GM12891 (cell line): ENCODE measurements at regions not wholly inside any gene's neighbourhood (a gene's known extent, or its start where the extent isn't known, plus 50 kb on each side); places are given as distances from the start of the nearest gene placed in this dataset.

Experiments used
- DNase-seq: peaks from one replicate; pipeline ENCODE4 v3.0.0; 2011; ENCODE audit warnings: low spot score; ENCODE audit not compliant: insufficient read length
- FAIRE-seq: peaks from 2 replicates; lab custom pipeline; 2011; peaks lifted over from hg19 to GRCh38; lab: Jason Lieb, UNC
- PAX5 ChIP-seq: IDR thresholded peaks from 2 replicates; pipeline ENCODE4 v1.6.1; 2011; ENCODE audit warnings: low read length, moderate library complexity, mild to moderate bottlenecking; ENCODE audit not compliant: insufficient read depth, severe bottlenecking
- POLR2A ChIP-seq: IDR thresholded peaks from 2 replicates; pipeline ENCODE4 v1.6.1; 2011; ENCODE audit warnings: low read depth, low read length, control low read depth
- POLR2AphosphoS5 ChIP-seq: IDR thresholded peaks from 2 replicates; pipeline ENCODE4 v1.6.1; 2011; ENCODE audit warnings: low read depth, low read length, control low read depth
- POU2F2 ChIP-seq: IDR thresholded peaks from 2 replicates; pipeline ENCODE4 v1.6.1; 2011; ENCODE audit warnings: low read depth, mild to moderate bottlenecking, control low read depth, low read length, moderate library complexity
- SPI1 ChIP-seq: IDR thresholded peaks from 2 replicates; pipeline ENCODE4 v1.6.1; 2011; ENCODE audit warnings: low read depth, low read length, control low read depth
- TAF1 ChIP-seq: IDR thresholded peaks from 2 replicates; pipeline ENCODE4 v1.6.1; 2011; ENCODE audit warnings: low read depth, low read length, control low read depth

DNA sequence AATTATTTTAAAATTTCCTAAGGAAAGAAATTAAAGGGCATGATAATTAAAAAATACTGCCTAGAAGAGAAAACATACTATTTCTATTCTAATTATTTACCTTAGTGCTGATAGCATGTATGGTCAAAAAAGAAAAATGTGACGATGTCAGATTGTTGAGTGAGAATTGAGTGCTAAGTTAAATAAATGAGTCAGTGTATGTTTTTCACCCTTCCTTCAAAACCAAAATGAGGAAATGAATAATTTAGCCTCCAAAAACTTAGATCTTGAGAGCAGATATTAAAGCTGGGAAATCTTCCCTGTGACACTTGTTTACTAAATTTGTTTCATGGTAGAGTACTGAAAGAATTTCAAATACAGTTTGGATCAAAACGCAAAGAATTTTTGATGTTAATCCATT is 58.6 kb upstream of the NYAP2 start:
- no peak for FAIRE-seq
- DNase-seq, result no peak
- no peak for TF ChIP-seq POU2F2

DNA sequence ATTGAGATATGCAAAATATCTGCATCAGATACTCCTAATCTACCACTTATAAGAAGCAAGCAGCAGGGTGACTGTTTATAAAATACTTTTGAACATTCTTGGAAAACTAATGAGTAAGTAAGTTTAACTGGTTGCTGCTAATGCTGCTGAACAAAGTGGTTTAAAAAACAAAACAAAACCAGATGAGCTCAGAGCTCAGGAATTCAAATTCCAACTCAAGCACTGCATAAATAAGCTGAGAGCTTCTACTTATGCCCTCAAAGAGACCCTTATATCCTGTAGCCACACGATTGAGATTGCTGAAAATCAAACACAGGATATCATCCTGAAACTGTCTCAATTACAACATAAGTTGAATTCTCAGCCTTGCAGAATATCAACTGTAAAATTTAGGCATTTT is 62.3 kb upstream of the NYAP2 start:
- no peak for DNase-seq
- TF ChIP-seq POLR2AphosphoS5 (no peak), POU2F2 (no peak), POLR2A (no peak), PAX5 (no peak), SPI1 (no peak), TAF1 (no peak)
- no peak for FAIRE-seq

DNA sequence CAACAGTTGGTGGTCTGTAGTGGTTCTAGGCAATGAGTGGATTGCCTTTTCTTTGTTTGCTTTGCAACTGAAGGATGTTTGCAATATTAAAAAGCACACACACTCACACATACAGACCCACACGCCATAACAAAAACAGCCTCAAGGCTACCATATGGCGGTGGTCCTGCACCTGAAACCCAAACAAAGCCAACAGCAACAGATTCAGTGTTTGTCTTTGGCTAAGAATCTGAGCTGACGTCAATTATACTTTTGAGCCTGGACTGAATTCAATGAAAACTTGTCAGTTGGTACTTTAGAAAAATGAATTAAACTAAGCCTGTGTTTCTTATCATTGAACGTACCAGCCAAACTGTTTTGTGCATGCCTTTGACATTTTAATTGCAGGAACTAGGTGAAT is 65.0 kb upstream of the NYAP2 start:
- DNase-seq, result no peak
- no peak for FAIRE-seq
- TF ChIP-seq POLR2A, result no peak
- TF ChIP-seq POU2F2, result no peak
- no peak for TF ChIP-seq SPI1
- TF ChIP-seq PAX5, result no peak
- no peak for TF ChIP-seq TAF1
- no peak for TF ChIP-seq POLR2AphosphoS5

DNA sequence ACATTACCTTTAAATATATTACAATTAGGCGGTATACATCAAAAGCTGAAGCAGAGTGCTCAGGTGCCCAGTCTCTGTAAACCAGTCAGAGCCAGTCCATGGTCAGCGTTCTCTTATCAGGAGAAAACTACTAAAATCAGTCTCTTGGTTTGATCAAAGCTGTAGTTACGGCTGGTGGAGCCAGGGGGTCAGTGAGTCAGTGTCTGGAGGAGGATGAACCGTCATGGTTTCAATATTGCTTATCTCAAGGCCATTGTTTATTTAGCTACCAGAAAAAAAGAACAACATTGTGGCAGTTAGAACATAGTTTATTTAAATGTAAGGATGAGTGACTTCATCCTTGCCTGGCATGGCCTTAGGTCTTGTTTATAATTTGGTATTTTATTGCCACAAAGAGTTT is 71.3 kb upstream of the NYAP2 start:
- FAIRE-seq, result no peak
- no peak for TF ChIP-seq POLR2AphosphoS5
- no peak for TF ChIP-seq PAX5
- no peak for TF ChIP-seq SPI1
- TF ChIP-seq POU2F2, result no peak
- TF ChIP-seq TAF1, result no peak
- no peak for TF ChIP-seq POLR2A
- no peak for DNase-seq

DNA sequence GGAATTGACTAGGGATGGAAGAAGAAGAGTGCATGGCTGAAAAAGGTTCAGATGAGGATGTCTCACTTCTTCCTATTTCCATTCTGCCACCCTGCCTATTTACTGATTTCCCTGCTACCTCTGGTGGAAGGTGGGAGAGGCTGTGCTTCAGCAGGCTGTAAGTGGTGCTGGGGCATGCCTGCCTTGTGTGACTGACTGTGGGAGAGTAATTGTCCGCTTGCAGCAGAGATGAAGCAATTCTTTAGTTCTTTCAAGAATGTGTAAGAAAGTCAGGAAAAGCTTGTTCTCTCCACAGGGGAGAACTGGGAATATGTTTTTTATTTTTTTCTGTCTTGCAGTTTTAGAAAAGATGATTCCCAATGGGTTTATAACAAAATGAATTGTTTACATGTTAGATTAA is 72.5 kb upstream of the NYAP2 start:
- DNase-seq (no peak), FAIRE-seq (no peak)
- no peak for TF ChIP-seq POLR2A
- TF ChIP-seq POLR2AphosphoS5, result no peak

DNA sequence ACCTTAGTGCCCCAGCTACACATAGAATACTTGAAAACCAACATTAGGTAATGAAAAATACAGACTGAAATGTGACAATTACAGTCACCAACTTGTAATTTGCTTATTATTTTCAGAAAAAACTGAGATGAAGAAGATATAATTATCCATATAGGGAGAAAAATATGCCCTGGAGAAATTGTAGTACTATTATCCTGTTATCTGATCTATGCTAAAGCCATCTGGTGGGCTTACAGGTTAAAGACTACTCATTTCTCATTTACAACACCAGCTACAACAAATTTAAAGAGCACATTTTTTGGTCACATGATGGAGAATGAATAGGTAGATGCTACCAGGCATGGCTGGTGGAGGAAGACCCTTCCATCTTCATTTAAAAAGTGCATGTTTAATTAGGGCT is 79.6 kb upstream of the NYAP2 start:
- DNase-seq (no peak), FAIRE-seq (no peak)
- TF ChIP-seq TAF1 (no peak), POU2F2 (no peak), POLR2A (no peak)

DNA sequence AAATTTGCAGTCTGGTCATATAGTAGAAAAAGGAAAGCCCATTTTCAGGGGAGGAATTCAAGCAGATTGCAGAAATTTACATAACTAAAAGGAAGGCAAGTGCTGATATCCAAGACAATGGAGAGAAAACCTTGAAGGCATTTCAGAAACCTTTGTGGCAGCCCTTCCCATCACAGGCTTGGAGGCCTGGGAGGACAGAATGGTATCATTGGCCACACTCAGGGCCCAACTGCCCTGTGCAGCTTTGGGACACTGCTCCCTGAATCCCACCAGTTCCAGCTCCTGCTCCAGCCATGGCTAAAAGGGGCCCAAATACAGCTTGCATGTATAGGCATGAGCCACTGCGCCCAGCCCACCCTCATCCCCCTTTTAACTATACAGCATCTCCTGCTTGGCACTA is 81.1 kb upstream of the NYAP2 start:
- FAIRE-seq (no peak), DNase-seq (no peak)
- TF ChIP-seq TAF1 (no peak), PAX5 (no peak), POLR2A (no peak), POU2F2 (no peak), SPI1 (no peak), POLR2AphosphoS5 (no peak)

DNA sequence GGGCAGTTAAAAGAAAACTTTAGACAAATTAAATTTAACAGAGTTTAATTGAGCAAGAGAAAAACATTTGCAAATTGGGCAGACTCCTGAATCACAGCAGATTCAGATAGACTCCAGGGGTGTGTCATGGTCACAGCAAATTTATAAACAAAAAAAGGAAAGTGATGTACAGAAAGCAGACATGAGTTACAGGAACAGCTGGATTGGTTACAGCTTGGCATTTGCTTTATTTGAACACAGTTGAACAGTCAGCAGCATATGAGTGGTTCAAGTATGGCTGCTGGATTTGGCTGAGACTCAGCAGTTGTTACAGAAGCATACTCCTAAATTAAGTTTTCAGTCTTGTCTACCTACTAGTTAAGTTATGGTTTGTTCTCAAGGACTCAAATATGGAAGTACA is 82.3 kb upstream of the NYAP2 start:
- no peak for TF ChIP-seq TAF1
- TF ChIP-seq PAX5, result no peak
- no peak for TF ChIP-seq SPI1
- no peak for TF ChIP-seq POLR2AphosphoS5
- TF ChIP-seq POLR2A, result no peak
- no peak for TF ChIP-seq POU2F2
- DNase-seq, result no peak
- FAIRE-seq, result no peak

DNA sequence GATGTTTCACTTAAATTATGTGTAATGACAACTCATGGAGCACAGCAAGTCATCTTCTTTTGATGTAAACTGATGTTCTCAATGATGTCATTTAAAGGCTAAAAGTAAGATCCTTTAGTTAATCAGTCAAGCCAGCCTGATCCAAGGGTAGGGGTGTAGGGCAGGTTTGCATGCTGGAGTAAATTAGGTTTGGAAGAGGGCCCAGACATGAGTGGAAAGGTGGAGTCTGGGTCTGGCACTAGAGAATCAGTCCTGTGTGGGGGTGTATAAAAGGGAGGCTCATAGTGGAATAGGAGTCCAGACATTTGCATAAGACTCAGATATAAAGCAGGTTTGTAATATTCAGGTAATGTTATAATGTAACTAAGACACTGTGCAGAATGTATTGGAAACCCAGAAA is 88.8 kb upstream of the NYAP2 start:
- FAIRE-seq, result no peak
- no peak for DNase-seq
- no peak for TF ChIP-seq POLR2A
- no peak for TF ChIP-seq SPI1
- no peak for TF ChIP-seq TAF1
- TF ChIP-seq POLR2AphosphoS5, result no peak
- no peak for TF ChIP-seq PAX5
- no peak for TF ChIP-seq POU2F2

DNA sequence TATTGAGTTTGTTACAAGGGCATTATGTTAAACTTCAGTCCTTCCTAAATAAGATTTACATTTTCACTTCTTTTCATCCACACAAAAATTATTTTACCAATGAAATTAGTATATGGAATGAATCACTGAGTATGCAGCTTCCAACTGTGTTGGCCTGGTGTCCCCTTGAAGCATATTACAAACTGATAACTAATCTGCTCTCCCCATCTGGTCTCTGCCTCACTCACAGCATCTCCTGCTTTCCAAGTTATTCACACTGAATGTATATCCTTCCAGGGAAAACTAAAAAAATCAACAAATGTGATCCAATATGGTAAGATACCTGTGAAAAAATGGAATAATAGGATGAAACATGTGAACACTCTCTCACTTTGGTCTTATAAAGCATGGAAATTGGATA is 90.0 kb upstream of the NYAP2 start:
- no peak for FAIRE-seq

DNA sequence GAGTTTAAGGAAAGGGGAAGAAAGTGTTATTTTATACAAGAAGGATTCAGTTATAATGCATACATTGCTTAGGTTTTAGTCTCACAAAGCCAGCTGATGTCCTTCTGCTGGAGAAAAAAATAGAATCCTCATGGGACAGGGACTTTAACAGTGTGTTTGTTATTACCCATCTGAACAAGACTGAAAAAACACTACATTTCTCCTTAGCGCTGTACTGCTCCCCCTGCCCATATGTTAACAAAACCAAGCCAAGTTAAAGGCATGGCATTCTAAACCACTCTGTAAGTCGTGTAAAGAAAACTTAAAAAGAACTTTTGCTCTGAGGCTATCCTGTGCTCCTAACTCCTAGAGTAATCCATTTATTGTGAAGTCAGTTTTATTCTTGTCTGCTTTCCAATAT is 102.6 kb upstream of the NYAP2 start:
- no peak for FAIRE-seq
- TF ChIP-seq POLR2AphosphoS5, result no peak
- TF ChIP-seq PAX5, result no peak
- no peak for TF ChIP-seq TAF1
- TF ChIP-seq POU2F2, result no peak
- TF ChIP-seq POLR2A, result no peak
- no peak for TF ChIP-seq SPI1
- no peak for DNase-seq

More for the DNA sequence above, 90.0 kb upstream of the NYAP2 start:
- TF ChIP-seq POLR2AphosphoS5, result no peak
- TF ChIP-seq SPI1, result no peak
- TF ChIP-seq TAF1, result no peak
- no peak for TF ChIP-seq POU2F2
- TF ChIP-seq PAX5, result no peak
- TF ChIP-seq POLR2A, result no peak
- no peak for DNase-seq
